DOHH2 (cell line): ENCODE measurements at regions not wholly inside any gene's neighbourhood (a gene's known extent, or its start where the extent isn't known, plus 50 kb on each side); places are given as distances from the start of the nearest gene placed in this dataset.
"Not testable (repeated sequence)": the region's sequence is repeated elsewhere in the genome, so short reads cannot be mapped to it uniquely, and the experiment has no call there.

ENCODE experiments used
- CTCF ChIP-seq: fragments of 200-600 bp; sonication (generic); IDR thresholded peaks from one replicate; pipeline ENCODE4 v1.5.1; 2014; ENCODE audit warnings: antibody characterized with exemption, mild to moderate bottlenecking, low read depth, low read length; ENCODE audit not compliant: poor library complexity, severe bottlenecking
- EZH2phosphoT487 ChIP-seq: fragments of 200-600 bp; sonication (generic); IDR thresholded peaks from 2 replicates; pipeline ENCODE4 v1.6.1; 2017; ENCODE audit warnings: borderline replicate concordance, mild to moderate bottlenecking, antibody characterized with exemption, low read length, moderate library complexity, mixed read lengths

GRCh38 chr12:131216587-131216986 lies 262.9 kb downstream of the ADGRD1 start:
- TF ChIP-seq CTCF, EZH2phosphoT487: not testable (repeated sequence)
